OCI-LY1 (cell line): ENCODE measurements at regions not wholly inside any gene's neighbourhood (a gene's known extent, or its start where the extent isn't known, plus 50 kb on each side); places are given as distances from the start of the nearest gene placed in this dataset.

Experiments
- CTCF ChIP-seq: fragments of 200-600 bp; sonication (generic), shearing (Covaris generic); IDR thresholded peaks from 2 replicates; pipeline ENCODE4 v1.5.1; 2017; ENCODE audit warnings: mild to moderate bottlenecking, antibody characterized with exemption, low read length, moderate library complexity, mixed read lengths
- EZH2 ChIP-seq: fragments of 200-600 bp; sonication (generic), shearing (Covaris generic); IDR thresholded peaks from 2 replicates; pipeline ENCODE4 v1.8.0; 2017; ENCODE audit warnings: borderline replicate concordance, mixed run types, mild to moderate bottlenecking, antibody characterized with exemption, low read length, moderate library complexity, mixed read lengths

DNA sequence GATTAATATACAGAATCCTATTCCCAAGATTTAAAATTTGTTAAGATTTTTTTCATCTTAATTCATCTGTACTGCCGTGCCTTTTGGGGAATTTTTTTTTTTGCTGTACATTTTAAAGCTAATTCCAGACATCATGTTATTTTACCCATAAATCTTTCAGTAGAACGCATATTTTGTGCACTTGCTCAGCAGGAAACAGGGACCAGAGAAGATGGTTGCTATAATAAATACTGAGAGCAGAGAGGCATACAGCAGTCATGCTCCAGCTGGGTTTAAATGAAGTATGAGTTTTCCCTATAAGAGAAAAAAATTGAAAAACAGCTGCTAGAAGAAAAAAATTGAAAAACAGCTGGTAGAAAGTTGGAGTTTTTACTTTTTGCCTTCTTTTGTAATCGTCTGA lies 196.9 kb upstream of the PUM3 start:
- TF ChIP-seq EZH2 (no peak), CTCF (no peak)
